ENCODE measurements at regions not wholly inside any gene's neighbourhood (a gene's known extent, or its start where the extent isn't known, plus 50 kb on each side); places are given as distances from the start of the nearest gene placed in this dataset.
"Not testable (repeated sequence)": the region's sequence is repeated elsewhere in the genome, so short reads cannot be mapped to it uniquely, and the experiment has no call there.

GRCh38 chr1:22329148-22329515 lies 122.5 kb upstream of the ZBTB40 start:
- H3K36me3 Mint-ChIP-seq (ENCODE audit: low read depth), result no peaks in the 10 kb centered on the region
- no peaks in the 10 kb centered on the region for H3K4me1 Mint-ChIP-seq (ENCODE audit: low read depth)
- no peak overlapping the region for H3K4me3 Mint-ChIP-seq
- no peaks in the 10 kb centered on the region for H3K9me3 Mint-ChIP-seq
- H3K27me3 Mint-ChIP-seq, result peaks cover 8% of the 10 kb centered on the region
- H3K27ac Mint-ChIP-seq, result no peak overlapping the region

DNA sequence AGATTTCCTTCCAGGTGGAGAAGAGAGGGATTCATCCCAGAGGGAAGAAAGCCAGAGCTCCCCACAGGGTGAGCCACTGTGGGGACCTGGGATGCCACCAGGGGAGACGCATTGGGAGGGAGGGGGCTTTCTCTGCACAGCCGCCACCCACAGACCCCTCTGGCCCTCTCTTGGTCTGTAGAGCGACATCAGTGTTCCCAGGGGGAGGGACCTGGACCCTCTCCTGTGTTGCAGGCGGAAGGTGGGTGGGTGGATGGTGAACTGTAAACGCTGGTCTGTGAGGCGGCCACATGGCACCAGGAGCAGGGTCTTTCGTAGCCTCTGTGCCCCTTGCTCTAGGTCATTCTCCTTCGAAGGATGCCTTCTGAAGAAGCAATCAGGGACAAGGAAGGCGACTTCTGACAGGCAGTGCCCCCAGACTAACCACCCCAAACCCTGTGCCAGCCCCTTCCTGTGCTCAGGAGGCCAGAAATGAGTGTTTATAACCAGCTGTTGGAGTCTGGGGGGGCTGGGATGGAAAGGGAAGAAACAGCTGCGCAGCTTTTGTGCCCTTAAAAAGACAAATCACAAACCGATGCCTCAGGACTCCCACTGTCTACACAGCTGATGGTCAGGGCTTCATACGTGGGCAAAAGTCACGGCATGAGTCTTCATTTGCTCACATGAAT lies 121.4 kb upstream of the ZBTB40 start:
- Mint-ChIP-seq H3K4me3 (no peak overlapping the region), H3K4me1 (ENCODE audit: low read depth) (no peaks in the 10 kb centered on the region), H3K9me3 (no peaks in the 10 kb centered on the region), H3K27ac (no peak overlapping the region), H3K27me3 (peaks cover 18% of the 10 kb centered on the region), H3K36me3 (ENCODE audit: low read depth) (no peaks in the 10 kb centered on the region)

DNA sequence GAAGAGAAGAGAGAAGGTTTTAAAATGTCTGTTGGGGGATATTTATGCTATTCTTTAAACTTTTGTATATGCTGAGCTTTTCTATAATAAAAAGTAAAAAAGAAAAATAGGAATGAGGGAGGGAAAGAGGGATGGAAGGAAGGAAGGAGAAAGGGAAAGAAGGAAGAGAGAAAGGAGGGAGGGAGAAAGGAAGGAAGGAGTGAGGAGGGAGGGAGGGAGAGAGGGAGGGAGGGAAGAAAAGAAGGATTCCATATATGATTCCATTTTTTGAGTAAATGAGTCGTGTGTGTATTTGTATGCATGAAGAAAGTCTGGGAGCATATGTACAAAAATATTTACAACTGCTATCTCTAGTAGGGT lies 120.9 kb upstream of the ZBTB40 start:
- H3K4me1 Mint-ChIP-seq (ENCODE audit: low read depth), result no peaks in the 10 kb centered on the region
- H3K36me3 Mint-ChIP-seq (ENCODE audit: low read depth), result no peaks in the 10 kb centered on the region
- H3K4me3 Mint-ChIP-seq, result no peak overlapping the region
- H3K27ac Mint-ChIP-seq, result no peak overlapping the region
- H3K9me3 Mint-ChIP-seq, result no peaks in the 10 kb centered on the region
- peaks cover 18% of the 10 kb centered on the region for H3K27me3 Mint-ChIP-seq

DNA sequence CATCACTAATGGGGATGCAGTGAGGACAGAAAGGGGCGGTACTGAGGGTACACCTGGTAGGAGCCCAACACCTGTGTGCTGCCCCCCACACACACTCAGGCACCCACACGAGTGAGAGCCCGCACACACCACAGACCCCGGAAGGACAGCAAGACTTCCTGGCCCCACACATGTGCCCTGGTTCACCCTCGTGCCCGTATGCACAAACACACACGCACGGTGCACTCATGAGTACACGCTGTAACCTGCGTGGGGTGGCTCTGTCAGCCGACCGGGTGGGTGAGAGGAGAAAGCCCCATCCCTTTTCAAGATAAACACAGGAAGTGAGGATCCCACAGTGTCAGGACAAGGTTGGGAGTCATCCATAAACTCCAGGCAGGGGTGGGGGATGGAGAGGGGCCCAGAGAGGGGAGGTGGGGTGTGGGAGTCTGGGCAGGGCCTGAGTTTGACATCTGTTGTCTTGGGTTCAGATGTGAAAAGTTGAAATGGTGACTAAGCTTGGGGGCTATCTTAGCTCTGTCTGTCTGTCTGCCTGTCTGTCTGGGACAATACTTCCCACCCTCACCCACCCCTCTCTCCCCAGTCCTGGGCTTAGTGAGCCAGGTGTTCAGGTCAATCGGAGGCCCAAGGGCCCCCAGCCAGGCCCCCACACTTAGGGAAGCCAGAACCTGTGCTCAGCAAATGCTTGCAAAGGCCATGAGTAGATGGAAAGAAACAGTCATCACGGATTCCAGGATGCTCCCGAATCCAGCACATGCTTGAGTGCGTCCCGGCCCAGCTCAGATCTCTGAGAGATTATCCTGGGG lies 119.8 kb upstream of the ZBTB40 start:
- H3K4me1 Mint-ChIP-seq (ENCODE audit: low read depth), result no peaks in the 10 kb centered on the region

GRCh38 chr1:22332424-22332717 lies 119.3 kb upstream of the ZBTB40 start:
- H3K36me3 Mint-ChIP-seq (ENCODE audit: low read depth), result no peaks in the 10 kb centered on the region
- H3K27ac Mint-ChIP-seq, result no peak overlapping the region

More for the DNA sequence above, 119.8 kb upstream of the ZBTB40 start:
- H3K4me3 Mint-ChIP-seq, result no peak overlapping the region
- peaks cover 18% of the 10 kb centered on the region for H3K27me3 Mint-ChIP-seq
- H3K36me3 Mint-ChIP-seq (ENCODE audit: low read depth), result no peaks in the 10 kb centered on the region
- no peak overlapping the region for H3K27ac Mint-ChIP-seq
- no peaks in the 10 kb centered on the region for H3K9me3 Mint-ChIP-seq

DNA sequence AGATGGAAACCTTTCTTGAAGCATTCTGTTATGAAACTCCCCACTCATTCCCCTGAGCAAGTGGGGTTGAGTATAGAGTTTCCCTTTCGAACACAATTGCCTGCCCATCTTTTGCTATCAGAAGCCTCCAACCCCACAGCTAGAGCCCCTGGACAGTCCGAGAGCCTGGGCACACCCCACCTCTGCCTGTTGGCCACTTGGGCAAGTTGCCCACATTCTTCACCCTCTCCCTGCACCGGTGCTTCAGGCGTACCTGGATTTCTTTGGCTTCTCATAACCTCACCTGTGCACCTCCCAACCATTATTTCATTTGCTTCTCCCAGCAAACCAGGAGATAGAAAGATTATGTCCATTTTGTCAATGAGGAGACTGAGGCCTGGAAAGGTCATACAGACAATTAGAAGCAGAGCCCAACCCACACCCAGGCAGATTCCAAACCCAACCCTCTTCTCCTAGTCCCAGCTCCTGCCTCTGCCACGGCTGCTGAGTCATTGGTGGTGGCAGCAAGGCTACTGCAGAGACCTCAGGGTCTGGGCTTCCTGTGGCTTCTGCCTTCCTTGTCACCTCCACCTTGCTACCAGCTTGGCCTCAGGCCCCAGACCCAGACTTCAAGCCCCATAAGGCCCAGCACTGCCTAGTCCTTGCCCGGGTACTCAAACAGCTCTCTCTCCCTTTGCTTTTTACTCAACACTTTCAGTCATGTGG lies 118.7 kb upstream of the ZBTB40 start:
- H3K27me3 Mint-ChIP-seq, result peaks cover 18% of the 10 kb centered on the region
- H3K9me3 Mint-ChIP-seq, result no peaks in the 10 kb centered on the region
- no peak overlapping the region for H3K4me3 Mint-ChIP-seq
- H3K27ac Mint-ChIP-seq, result no peak overlapping the region
- H3K36me3 Mint-ChIP-seq (ENCODE audit: low read depth), result no peaks in the 10 kb centered on the region
- no peaks in the 10 kb centered on the region for H3K4me1 Mint-ChIP-seq (ENCODE audit: low read depth)

More at GRCh38 chr1:22332424-22332717, 119.3 kb upstream of the ZBTB40 start:
- peaks cover 18% of the 10 kb centered on the region for H3K27me3 Mint-ChIP-seq
- no peak overlapping the region for H3K4me3 Mint-ChIP-seq
- H3K9me3 Mint-ChIP-seq, result no peaks in the 10 kb centered on the region
- H3K4me1 Mint-ChIP-seq (ENCODE audit: low read depth), result no peaks in the 10 kb centered on the region

DNA sequence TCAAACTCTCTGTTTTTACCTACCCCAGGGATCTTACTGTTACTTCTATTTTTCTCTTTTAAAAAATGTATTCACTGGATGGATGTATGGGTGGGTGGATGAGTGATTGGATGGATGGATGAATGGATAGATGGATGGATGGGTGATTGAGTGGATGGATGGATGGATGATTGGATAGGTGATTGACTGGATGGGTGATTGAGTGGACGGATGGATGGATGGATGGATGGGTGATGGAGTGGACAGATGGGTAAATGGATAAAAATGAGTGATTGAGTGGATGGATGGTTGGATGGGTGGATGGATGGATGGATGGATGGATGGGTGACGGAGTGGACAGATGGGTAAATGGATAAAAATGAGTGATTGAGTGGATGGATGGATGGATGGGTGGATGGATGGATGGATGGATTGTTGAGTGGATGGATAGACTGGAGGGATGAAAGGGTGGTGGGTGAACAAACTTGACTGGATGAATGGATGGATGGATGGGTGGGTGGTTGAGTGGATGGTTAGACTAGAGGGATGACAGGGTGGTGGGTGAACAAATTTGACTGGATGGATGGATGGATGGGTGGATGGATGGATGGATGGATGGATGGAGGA lies 118.0 kb upstream of the ZBTB40 start:
- H3K4me1 Mint-ChIP-seq (ENCODE audit: low read depth), result no peaks in the 10 kb centered on the region
- no peaks in the 10 kb centered on the region for H3K36me3 Mint-ChIP-seq (ENCODE audit: low read depth)
- no peak overlapping the region for H3K27ac Mint-ChIP-seq
- no peaks in the 10 kb centered on the region for H3K9me3 Mint-ChIP-seq
- no peak overlapping the region for H3K4me3 Mint-ChIP-seq
- H3K27me3 Mint-ChIP-seq, result peaks cover 18% of the 10 kb centered on the region

- no peaks in the 10 kb centered on the region for H3K36me3 Mint-ChIP-seq (ENCODE audit: low read depth)
- no peaks in the 10 kb centered on the region for H3K9me3 Mint-ChIP-seq
- no peak overlapping the region for H3K4me3 Mint-ChIP-seq
- no peak overlapping the region for H3K27ac Mint-ChIP-seq
- no peaks in the 10 kb centered on the region for H3K4me1 Mint-ChIP-seq (ENCODE audit: low read depth)
- peaks cover 23% of the 10 kb centered on the region for H3K27me3 Mint-ChIP-seq
Measured at GRCh38 chr1:22334860-22335550, 116.6 kb upstream of the ZBTB40 start.

- not testable (repeated sequence) for H3K27ac Mint-ChIP-seq; H3K9me3 Mint-ChIP-seq; H3K36me3 Mint-ChIP-seq (ENCODE audit: low read depth); H3K4me1 Mint-ChIP-seq (ENCODE audit: low read depth); H3K4me3 Mint-ChIP-seq
- H3K27me3 Mint-ChIP-seq, result peaks cover 31% of the 10 kb centered on the region
Measured at GRCh38 chr1:22336274-22336673, 115.4 kb upstream of the ZBTB40 start.

- H3K4me3 Mint-ChIP-seq; H3K9me3 Mint-ChIP-seq; H3K36me3 Mint-ChIP-seq (ENCODE audit: low read depth); H3K27ac Mint-ChIP-seq; H3K4me1 Mint-ChIP-seq (ENCODE audit: low read depth): not testable (repeated sequence)
- H3K27me3 Mint-ChIP-seq, result peaks cover 37% of the 10 kb centered on the region
Measured at GRCh38 chr1:22336696-22337545, 114.7 kb upstream of the ZBTB40 start.

- no peaks in the 10 kb centered on the region for H3K4me1 Mint-ChIP-seq (ENCODE audit: low read depth)
- H3K36me3 Mint-ChIP-seq (ENCODE audit: low read depth), result no peaks in the 10 kb centered on the region
- H3K27ac Mint-ChIP-seq, result no peak overlapping the region
Measured at GRCh38 chr1:22338071-22338765, 113.4 kb upstream of the ZBTB40 start.

GRCh38 chr1:22339237-22339636 lies 112.4 kb upstream of the ZBTB40 start:
- no peaks in the 10 kb centered on the region for H3K4me1 Mint-ChIP-seq (ENCODE audit: low read depth)
- H3K9me3 Mint-ChIP-seq, result no peaks in the 10 kb centered on the region
- no peak overlapping the region for H3K4me3 Mint-ChIP-seq
- H3K27me3 Mint-ChIP-seq, result peaks cover 44% of the 10 kb centered on the region
- no peaks in the 10 kb centered on the region for H3K36me3 Mint-ChIP-seq (ENCODE audit: low read depth)
- H3K27ac Mint-ChIP-seq, result no peak overlapping the region

More at GRCh38 chr1:22338071-22338765, 113.4 kb upstream of the ZBTB40 start:
- H3K9me3 Mint-ChIP-seq, result no peaks in the 10 kb centered on the region
- no peak overlapping the region for H3K4me3 Mint-ChIP-seq
- peaks cover 46% of the 10 kb centered on the region for H3K27me3 Mint-ChIP-seq

GRCh38 chr1:22340066-22340465 lies 111.6 kb upstream of the ZBTB40 start:
- H3K27ac Mint-ChIP-seq, result no peak overlapping the region
- H3K4me3 Mint-ChIP-seq, result no peak overlapping the region
- no peaks in the 10 kb centered on the region for H3K9me3 Mint-ChIP-seq
- H3K27me3 Mint-ChIP-seq, result peaks cover 35% of the 10 kb centered on the region
- H3K36me3 Mint-ChIP-seq (ENCODE audit: low read depth), result no peaks in the 10 kb centered on the region
- H3K4me1 Mint-ChIP-seq (ENCODE audit: low read depth), result no peaks in the 10 kb centered on the region
